ENCODE measurements at regions not wholly inside any gene's neighbourhood (a gene's known extent, or its start where the extent isn't known, plus 50 kb on each side); places are given as distances from the start of the nearest gene placed in this dataset.

GRCh38 chr1:208475449-208475848 lies 231.3 kb upstream of the PLXNA2 start:
- intact Hi-C loops (cut with DNase I) = no loop called here

DNA sequence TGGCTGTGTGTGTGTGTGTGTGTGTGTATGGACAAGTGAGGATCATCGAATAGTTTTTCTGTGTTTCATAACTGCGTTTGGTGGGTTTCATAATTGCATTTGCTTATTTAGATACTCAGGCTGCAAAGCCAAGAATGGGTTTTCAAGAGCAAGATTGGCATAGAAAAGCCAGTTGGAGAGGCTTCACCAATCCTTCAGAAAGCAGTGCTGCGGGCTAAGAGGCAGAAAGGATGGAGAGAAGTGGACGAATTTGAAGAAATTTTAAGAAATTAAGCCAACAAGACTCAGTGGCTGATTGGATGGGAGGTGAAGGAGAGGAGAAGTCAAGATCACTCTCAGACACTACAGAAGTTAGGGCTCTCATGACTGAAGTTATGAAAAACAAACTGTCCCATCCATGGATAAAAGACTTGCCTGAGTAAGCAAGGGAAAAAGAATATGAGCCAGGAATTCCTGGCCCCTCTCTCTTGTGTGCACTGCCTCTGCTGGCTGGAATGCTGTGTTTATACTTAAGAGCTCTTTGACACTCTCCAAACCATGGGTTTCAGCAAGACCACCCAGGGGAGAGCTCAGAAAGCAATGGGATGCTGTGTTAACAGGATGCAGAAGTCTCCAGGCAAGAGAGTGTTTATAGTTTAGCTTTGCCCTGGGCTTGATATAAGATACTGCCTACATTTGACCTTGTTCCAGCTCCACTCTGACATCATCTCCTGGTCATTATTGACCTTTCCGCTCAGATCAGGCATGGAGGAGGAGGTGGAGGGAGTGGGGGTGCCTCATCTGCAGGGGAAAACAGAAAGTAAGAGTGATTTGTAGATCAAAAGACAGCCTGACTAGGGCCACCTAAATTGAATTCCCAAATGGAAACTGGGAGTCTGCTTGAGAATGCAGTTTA lies 232.0 kb upstream of the PLXNA2 start:
- H3K4me1 ChIP-seq (ENCODE audit: insufficient read depth) = peaks cover 11% of the 10 kb centered on the region
- no peaks in the 10 kb centered on the region for H3K27me3 ChIP-seq
- H3K4me3 ChIP-seq = no peak overlapping the region
- H3K9me3 ChIP-seq = no peaks in the 10 kb centered on the region
- peak overlapping the region in 1 of 2 donors; percentile 35 for H3K27ac ChIP-seq
- H3K36me3 ChIP-seq = no peaks in the 10 kb centered on the region
- intact Hi-C loops (cut with DNase I) = no loop called here
- TF ChIP-seq EP300 (IDR thresholded peaks at IDR 0.05) = no peak
- peak in 2 of 3 donors; percentile 42 to 66 for TF ChIP-seq CTCF (IDR thresholded peaks at IDR 0.05)
- peak; percentile 41 to 61 (median 53) for DNase-seq
- WGBS, 3 donors = 52 to 62% (median 53%) methylated on average over 5 of the region's 5 CpGs

More at GRCh38 chr1:208475449-208475848, 231.3 kb upstream of the PLXNA2 start:
- H3K4me3 ChIP-seq = no peak overlapping the region
- H3K9me3 ChIP-seq = no peaks in the 10 kb centered on the region
- no peaks in the 10 kb centered on the region for H3K27me3 ChIP-seq
- H3K36me3 ChIP-seq = no peaks in the 10 kb centered on the region
- WGBS, 3 donors = 88 to 94% (median 90%) methylated on average over 4 of the region's 4 CpGs
- H3K4me1 ChIP-seq (ENCODE audit: insufficient read depth) = peaks cover 11% of the 10 kb centered on the region
- TF ChIP-seq EP300 (IDR thresholded peaks at IDR 0.05) (no peak), POLR2A (IDR thresholded peaks at IDR 0.05) (no peak), CTCF (IDR thresholded peaks at IDR 0.05) (no peak)
- no peak for DNase-seq
- no peak overlapping the region for H3K27ac ChIP-seq

DNA sequence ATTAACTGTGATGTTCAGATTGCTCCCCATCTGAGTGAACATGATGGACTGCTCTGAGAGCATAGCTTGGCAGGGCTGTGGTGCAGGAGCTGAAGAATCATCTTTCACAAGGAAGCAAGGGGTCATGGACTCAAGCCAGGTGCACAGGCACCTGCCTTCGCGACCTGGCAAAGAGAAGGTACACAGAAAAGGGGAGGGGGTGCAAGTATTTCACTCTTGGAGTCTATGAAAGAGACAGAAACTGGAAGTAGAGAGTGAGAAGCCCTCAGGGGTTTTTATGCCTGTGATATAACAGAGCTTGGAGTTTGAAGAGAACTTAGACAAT lies 232.6 kb upstream of the PLXNA2 start:
- Histone ChIP-seq H3K4me3 (no peak overlapping the region), H3K27ac (peak overlapping the region in 1 of 2 donors; percentile 35), H3K36me3 (no peaks in the 10 kb centered on the region), H3K27me3 (no peaks in the 10 kb centered on the region), H3K9me3 (no peaks in the 10 kb centered on the region), H3K4me1 (ENCODE audit: insufficient read depth) (peaks cover 11% of the 10 kb centered on the region)
- 30 to 49% (median 37%) methylated on average over 2 of the region's 2 CpGs for WGBS, 3 donors
- DNase-seq = peak in 2 of 5 donors; percentile 32 to 33
- TF ChIP-seq POLR2A (IDR thresholded peaks at IDR 0.05) = no peak
- no peak for TF ChIP-seq EP300 (IDR thresholded peaks at IDR 0.05)
- TF ChIP-seq CTCF (IDR thresholded peaks at IDR 0.05) = no peak
- intact Hi-C loops (cut with DNase I) = no loop called here

DNA sequence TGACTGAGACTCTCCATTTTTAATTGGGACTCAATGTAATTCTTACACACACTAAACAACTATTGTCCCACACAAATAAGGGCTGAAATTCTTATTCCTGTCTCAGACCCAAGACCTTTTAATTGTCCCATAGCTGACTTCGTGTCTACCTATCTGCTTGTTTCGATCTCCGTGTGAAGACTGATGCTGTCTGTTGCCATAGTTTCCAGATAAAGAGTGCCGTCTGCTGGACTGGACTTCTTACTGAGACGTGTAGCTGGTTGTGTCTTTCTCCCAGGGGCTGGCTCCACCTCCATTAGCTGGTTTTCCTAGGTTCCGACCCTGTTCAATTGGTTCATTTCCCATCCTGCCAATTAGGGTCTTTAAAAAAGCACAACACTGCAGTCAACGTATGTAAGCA lies 235.3 kb upstream of the PLXNA2 start:
- Histone ChIP-seq H3K9me3 (no peaks in the 10 kb centered on the region), H3K4me3 (no peak overlapping the region), H3K27ac (no peak overlapping the region), H3K27me3 (no peaks in the 10 kb centered on the region), H3K36me3 (no peaks in the 10 kb centered on the region), H3K4me1 (ENCODE audit: insufficient read depth) (peaks cover 11% of the 10 kb centered on the region)
- TF ChIP-seq CTCF (IDR thresholded peaks at IDR 0.05) = no peak
- TF ChIP-seq EP300 (IDR thresholded peaks at IDR 0.05) = no peak
- TF ChIP-seq POLR2A (IDR thresholded peaks at IDR 0.05) = no peak
- DNase-seq = no peak
- intact Hi-C loops (cut with DNase I) = no loop called here
- 79 to 80% (median 79%) methylated on average over 7 of the region's 7 CpGs for WGBS, 3 donors
